ENCODE measurements at regions not wholly inside any gene's neighbourhood (a gene's known extent, or its start where the extent isn't known, plus 50 kb on each side); places are given as distances from the start of the nearest gene placed in this dataset.

GRCh38 chr1:163006051-163006834 lies 62.9 kb upstream of the RGS4 start:
- TF ChIP-seq CTCF (IDR thresholded peaks at IDR 0.05) (no peak), SIN3A (IDR thresholded peaks at IDR 0.05; ENCODE audit: borderline replicate concordance, insufficient read depth, low read depth, low read length) (no peak)
